DMS153 treated with DMSO at 0.1 percent for 48 hours (cell line): ENCODE measurements at regions not wholly inside any gene's neighbourhood (a gene's known extent, or its start where the extent isn't known, plus 50 kb on each side); places are given as distances from the start of the nearest gene placed in this dataset.

Source experiments
- DNase-seq: peaks from one replicate; lab custom pipeline; 2025; ENCODE audit not compliant: unreplicated experiment; lab: John Stamatoyannopoulos, UW

DNA sequence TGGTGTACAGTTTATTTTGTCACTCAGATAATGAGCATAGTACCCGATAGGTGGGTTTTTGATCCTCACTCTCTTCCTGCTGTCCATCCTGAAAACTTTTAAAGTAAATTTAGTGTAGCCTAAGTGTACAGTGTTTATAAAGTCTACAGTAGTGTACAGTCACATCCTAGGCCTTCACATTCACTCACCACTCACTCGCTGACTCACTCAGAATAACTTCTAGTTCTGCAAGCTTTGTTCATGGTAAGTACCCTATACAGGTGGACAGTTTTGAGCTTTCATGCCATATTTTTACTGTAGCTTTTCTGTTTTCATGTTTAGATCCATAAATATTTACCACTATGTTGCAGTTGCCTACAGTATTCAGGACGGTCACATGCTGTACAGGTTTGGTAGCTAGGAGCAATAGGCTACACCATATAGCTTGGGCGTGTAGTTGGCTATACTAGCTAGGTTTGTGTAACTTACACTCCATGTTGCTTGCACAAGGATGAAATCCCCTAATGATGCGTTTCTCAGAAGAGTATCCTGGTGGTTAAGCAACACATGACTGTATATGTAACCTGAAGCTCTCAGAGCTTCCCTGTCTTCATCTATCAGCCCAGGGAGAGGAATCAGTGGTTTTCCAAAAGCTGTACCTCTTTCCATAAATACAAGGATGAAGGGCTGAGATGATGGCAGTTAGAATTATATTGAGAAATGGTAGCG, 87.6 kb upstream of the SLC25A26 start:
- DNase-seq = no peak

- no peak for DNase-seq
These were observed 89.9 kb upstream of the MAGI1 start for GRCh38 chr3:66128623-66129022.

GRCh38 chr3:66121318-66121717, 82.6 kb upstream of the MAGI1 start:
- no peak for DNase-seq

- no peak for DNase-seq
These were observed 77.3 kb upstream of the MAGI1 start for GRCh38 chr3:66115858-66116654.

GRCh38 chr3:66113542-66113941, 74.8 kb upstream of the MAGI1 start:
- DNase-seq = no peak

DNA sequence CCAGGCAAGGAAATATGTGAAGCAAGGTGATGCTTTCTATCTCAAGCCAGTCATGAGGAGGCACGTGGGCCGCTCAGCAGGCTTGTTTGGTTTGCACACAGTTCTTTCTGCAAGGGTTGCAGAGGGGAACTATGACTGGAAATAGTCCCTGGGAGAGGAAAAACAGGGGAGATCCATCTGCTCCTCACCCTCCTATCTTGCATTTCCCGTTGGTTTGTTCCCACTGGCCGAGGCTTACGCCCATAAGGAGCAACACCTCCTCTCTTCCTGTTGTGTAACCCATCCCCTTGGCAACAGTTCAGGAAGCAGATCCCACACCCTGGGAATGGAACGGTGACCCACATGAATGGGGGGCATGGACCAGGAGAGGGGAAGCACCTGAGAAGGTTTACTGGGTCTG, 72.1 kb upstream of the MAGI1 start:
- no peak for DNase-seq

GRCh38 chr3:66107855-66108254, 69.1 kb upstream of the MAGI1 start:
- DNase-seq = no peak

GRCh38 chr3:66106788-66107187, 68.1 kb upstream of the MAGI1 start:
- DNase-seq = no peak

DNA sequence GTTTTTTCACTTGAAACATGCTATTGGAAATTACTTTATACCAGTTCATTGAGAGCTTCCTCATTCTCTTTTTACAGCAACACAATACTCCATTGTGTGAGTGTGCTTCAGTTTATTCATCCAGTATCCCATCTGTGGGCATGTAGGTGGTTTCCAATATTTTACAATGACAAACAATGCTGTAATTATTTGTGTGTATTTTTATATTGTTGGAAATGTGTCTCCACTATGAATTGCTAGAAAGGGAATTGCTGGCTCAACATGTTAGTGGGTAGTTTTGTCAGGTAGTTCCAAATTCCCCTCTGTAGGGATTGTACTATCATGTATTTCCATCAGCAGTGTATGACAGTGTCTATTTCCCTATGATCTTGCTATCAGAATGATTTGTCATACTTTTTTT, 65.8 kb upstream of the MAGI1 start:
- no peak for DNase-seq

GRCh38 chr3:66103729-66104128, 65.0 kb upstream of the MAGI1 start:
- no peak for DNase-seq

DNA sequence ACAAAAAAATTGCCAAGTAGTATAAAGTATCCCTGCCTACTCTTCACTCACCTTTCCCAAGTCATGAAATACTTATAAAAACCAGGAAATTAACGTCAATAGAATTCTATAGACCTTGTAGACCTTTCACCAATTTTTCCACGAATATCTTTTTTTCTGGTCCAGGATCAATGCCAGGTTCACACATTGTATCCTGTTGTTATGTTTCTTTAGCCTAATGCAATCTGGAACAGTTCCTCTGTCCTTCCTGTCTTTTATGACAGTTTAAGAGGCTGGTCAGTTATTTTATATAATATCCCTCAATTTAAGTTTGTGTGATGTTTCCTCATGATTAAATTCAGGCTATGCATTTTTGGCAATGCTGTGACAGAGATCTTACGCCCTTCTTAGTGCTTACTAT, 63.2 kb upstream of the MAGI1 start:
- no peak for DNase-seq

DNA sequence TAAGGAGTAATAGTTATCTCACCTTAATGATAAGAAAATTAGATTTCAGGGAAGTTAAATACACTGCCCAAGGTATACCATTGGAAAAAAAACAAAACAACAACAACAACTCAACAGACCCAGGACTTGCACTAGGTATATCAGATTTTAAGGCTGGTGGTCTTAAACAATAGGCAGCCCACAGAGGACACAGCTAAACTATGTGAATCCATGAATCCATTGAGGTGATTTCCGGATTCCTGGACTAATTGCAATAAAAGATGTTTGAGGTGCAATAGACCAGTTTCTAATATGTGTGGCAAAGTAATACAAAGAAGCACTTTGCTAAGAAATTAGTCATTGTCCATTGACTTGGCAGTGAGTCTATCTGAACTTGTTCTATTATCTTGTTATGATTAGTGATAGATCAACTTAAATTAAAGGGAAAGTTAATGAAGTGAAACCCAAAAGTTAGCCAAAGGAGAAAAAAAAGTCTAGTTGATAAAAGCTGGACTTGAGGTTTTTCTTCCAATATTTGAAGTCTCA, 60.9 kb upstream of the MAGI1 start:
- DNase-seq = no peak

DNA sequence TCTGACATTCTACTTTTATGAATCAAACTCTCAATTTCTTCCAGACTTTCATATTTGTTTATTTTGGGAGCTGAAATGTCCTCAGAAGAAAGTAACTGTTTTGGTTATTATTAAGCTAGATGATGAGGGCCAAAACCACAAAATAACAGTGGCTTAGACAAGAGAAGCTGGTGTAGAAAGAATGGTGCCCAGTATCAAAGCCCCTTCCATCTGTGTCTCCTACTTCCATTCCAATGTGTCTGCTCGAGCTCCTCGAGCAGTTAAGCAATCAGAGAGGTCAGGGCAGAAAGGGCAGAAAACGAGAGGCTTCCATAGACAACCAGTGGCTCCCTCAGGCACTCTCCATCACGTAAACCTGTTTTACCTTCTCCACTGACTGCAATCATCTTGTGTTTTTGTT, 59.7 kb upstream of the MAGI1 start:
- no peak for DNase-seq

DNA sequence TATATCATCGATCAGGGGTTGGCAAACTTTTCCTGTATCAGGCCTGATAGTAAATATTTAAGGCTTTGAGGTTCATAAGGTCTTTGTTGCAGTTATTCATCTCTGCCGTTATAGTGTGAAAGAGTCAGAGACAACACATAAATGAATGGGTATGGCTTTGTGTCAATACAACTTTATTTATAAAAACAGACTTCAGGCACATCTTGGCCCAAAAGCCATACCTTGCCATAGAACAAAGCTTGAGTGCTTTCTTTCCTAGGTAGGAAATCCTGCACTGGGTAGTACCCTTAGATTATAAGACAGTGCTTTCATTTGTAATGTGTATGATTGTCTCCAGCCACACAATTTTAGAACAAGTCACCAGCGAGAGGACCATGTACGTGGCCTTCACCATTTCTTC, 58.9 kb upstream of the MAGI1 start:
- no peak for DNase-seq

- DNase-seq = no peak
These were observed 56.7 kb upstream of the MAGI1 start for GRCh38 chr3:66095295-66096001.

DNA sequence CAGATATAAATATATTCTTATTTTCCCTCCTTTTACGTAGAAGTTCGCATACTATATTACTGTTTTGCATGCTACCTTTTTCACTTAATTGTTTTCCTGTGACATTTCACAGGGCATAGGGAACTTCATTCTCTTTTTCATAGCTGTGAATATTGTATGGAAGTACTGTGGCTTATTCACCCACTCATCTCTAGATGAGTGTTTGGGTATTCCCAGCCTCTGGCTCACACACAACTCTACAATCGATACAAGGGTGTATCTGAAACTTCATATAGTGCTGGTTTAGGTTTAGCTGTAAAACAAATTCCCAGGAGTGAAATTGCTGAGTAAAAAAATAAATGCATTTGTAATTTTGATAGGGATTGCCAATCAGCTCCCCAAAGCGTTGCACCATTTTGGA, 55.3 kb upstream of the MAGI1 start:
- DNase-seq = no peak

- DNase-seq = no peak
These were observed 53.7 kb upstream of the MAGI1 start for GRCh38 chr3:66092175-66092995.
